ENCODE measurements at regions not wholly inside any gene's neighbourhood (a gene's known extent, or its start where the extent isn't known, plus 50 kb on each side); places are given as distances from the start of the nearest gene placed in this dataset.

GRCh38 chr9:1870915-1871314 lies 144.2 kb upstream of the SMARCA2 start:
- 75 to 80% methylated on average over 2 of the region's 2 CpGs for WGBS, 2 donors
- no peak for DNase-seq

GRCh38 chr9:1871626-1872419 lies 143.3 kb upstream of the SMARCA2 start:
- H3K36me3 ChIP-seq (ENCODE audit: low read depth, missing control alignments), result no peaks in the 10 kb centered on the region
- WGBS, 2 donors, result 61 to 62% methylated on average over 8 of the region's 8 CpGs

More at GRCh38 chr9:1870915-1871314, 144.2 kb upstream of the SMARCA2 start:
- intact Hi-C loops (cut with DNase I; ENCODE audit: low total_unique reads), result no loop called here
- H3K36me3 ChIP-seq (ENCODE audit: low read depth, missing control alignments), result no peaks in the 10 kb centered on the region
- TF ChIP-seq POLR2A (IDR thresholded peaks at IDR 0.05), result no peak
- TF ChIP-seq CTCF (IDR thresholded peaks at IDR 0.05), result no peak
- H3K4me3 ChIP-seq, result no peak overlapping the region
- H3K27ac ChIP-seq, result no peak overlapping the region
- H3K9me3 ChIP-seq, result no peaks in the 10 kb centered on the region
- H3K27me3 ChIP-seq, result no peaks in the 10 kb centered on the region
- H3K4me1 ChIP-seq, result no peaks in the 10 kb centered on the region

GRCh38 chr9:1875251-1875851 lies 139.8 kb upstream of the SMARCA2 start:
- no peaks in the 10 kb centered on the region for H3K36me3 ChIP-seq (ENCODE audit: low read depth, missing control alignments)
- H3K4me3 ChIP-seq, result no peak overlapping the region
- no peaks in the 10 kb centered on the region for H3K27me3 ChIP-seq
- H3K9me3 ChIP-seq, result no peaks in the 10 kb centered on the region
- no peak for TF ChIP-seq CTCF (IDR thresholded peaks at IDR 0.05)
- no peak for TF ChIP-seq POLR2A (IDR thresholded peaks at IDR 0.05)
- no peaks in the 10 kb centered on the region for H3K4me1 ChIP-seq
- WGBS, 2 donors, result 90 to 93% methylated on average over 8 of the region's 8 CpGs
- intact Hi-C loops (cut with DNase I; ENCODE audit: low total_unique reads), result no loop called here
- DNase-seq, result no peak
- no peak overlapping the region for H3K27ac ChIP-seq

More at GRCh38 chr9:1871626-1872419, 143.3 kb upstream of the SMARCA2 start:
- no peaks in the 10 kb centered on the region for H3K27me3 ChIP-seq
- H3K4me3 ChIP-seq, result no peak overlapping the region
- no peak for DNase-seq
- TF ChIP-seq CTCF (IDR thresholded peaks at IDR 0.05) (no peak), POLR2A (IDR thresholded peaks at IDR 0.05) (no peak)
- no peak overlapping the region for H3K27ac ChIP-seq
- H3K9me3 ChIP-seq, result no peaks in the 10 kb centered on the region
- H3K4me1 ChIP-seq, result no peaks in the 10 kb centered on the region
- intact Hi-C loops (cut with DNase I; ENCODE audit: low total_unique reads), result no loop called here

- Histone ChIP-seq H3K36me3 (ENCODE audit: low read depth, missing control alignments) (no peaks in the 10 kb centered on the region), H3K27ac (no peak overlapping the region), H3K9me3 (no peaks in the 10 kb centered on the region), H3K4me3 (no peak overlapping the region), H3K4me1 (no peaks in the 10 kb centered on the region), H3K27me3 (no peaks in the 10 kb centered on the region)
- 72 to 84% methylated on average over 5 of the region's 5 CpGs for WGBS, 2 donors
- no peak for DNase-seq
- intact Hi-C loops (cut with DNase I; ENCODE audit: low total_unique reads), result no loop called here
- no peak for TF ChIP-seq POLR2A (IDR thresholded peaks at IDR 0.05)
- no peak for TF ChIP-seq CTCF (IDR thresholded peaks at IDR 0.05)
Observed at GRCh38 chr9:1875921-1876448, 139.2 kb upstream of the SMARCA2 start.

Measured in testis (tissue), 2 donors.